ENCODE measurements at regions not wholly inside any gene's neighbourhood (a gene's known extent, or its start where the extent isn't known, plus 50 kb on each side); places are given as distances from the start of the nearest gene placed in this dataset.

GRCh38 chr14:40386433-40386832 is 954.2 kb upstream of the FBXO33 start:
- TF ChIP-seq HDAC2 (IDR thresholded peaks at IDR 0.05) (no peak), RFX5 (IDR thresholded peaks at IDR 0.05) (no peak), CTCF (IDR thresholded peaks at IDR 0.05) (no peak), EP300 (IDR thresholded peaks at IDR 0.05) (no peak), CHD4 (IDR thresholded peaks at IDR 0.05; ENCODE audit: borderline replicate concordance) (no peak)

Measured in A549 (cell line).